Endodermal cell (in vitro differentiated cells): ENCODE measurements at regions not wholly inside any gene's neighbourhood (a gene's known extent, or its start where the extent isn't known, plus 50 kb on each side); places are given as distances from the start of the nearest gene placed in this dataset.

Source experiments
- DNase-seq: peaks from one replicate; pipeline ENCODE4 v3.0.0-alpha.2; 2017
- H3K27ac ChIP-seq: 2 replicates; pipeline ENCODE4 v1.5.1; 2013; ENCODE audit warnings: mild to moderate bottlenecking, low read depth, low read length, moderate library complexity
- H3K27me3 ChIP-seq: 2 replicates; pipeline ENCODE4 v1.6.1; 2013; ENCODE audit warnings: mild to moderate bottlenecking, low read length, moderate library complexity; ENCODE audit not compliant: insufficient read depth, control insufficient read depth, poor library complexity, severe bottlenecking
- H3K36me3 ChIP-seq: 2 replicates; pipeline ENCODE4 v1.7.0; 2013; ENCODE audit warnings: mild to moderate bottlenecking, low read length, moderate library complexity; ENCODE audit not compliant: control insufficient read depth, insufficient read depth
- H3K4me1 ChIP-seq: one replicate; pipeline ENCODE4 v1.7.0; 2013; ENCODE audit warnings: low read length; ENCODE audit not compliant: control insufficient read depth, insufficient read depth
- H3K4me3 ChIP-seq: 2 replicates; pipeline ENCODE4 v1.5.1; 2013; ENCODE audit warnings: mild to moderate bottlenecking, low read length, moderate library complexity
- H3K9ac ChIP-seq: 2 replicates; pipeline ENCODE4 v1.6.1; 2013; ENCODE audit warnings: mild to moderate bottlenecking, low read length, moderate library complexity; ENCODE audit not compliant: poor library complexity, severe bottlenecking; ENCODE audit errors: extremely low read depth
- H3K9me3 ChIP-seq: 2 replicates; pipeline ENCODE4 v1.6.1; 2013; ENCODE audit warnings: mild to moderate bottlenecking, low read length, moderate library complexity; ENCODE audit not compliant: control insufficient read depth
- H3K27ac Mint-ChIP-seq: 2 replicates; pipeline ENCODE4 v1.8.0; 2020; ENCODE audit warnings: mixed read lengths
- H3K27me3 Mint-ChIP-seq: 2 replicates; pipeline ENCODE4 v1.8.0; 2021; ENCODE audit warnings: mild to moderate bottlenecking, mixed read lengths; ENCODE audit not compliant: insufficient read depth
- H3K36me3 Mint-ChIP-seq: 2 replicates; pipeline ENCODE4 v1.8.0; 2020; ENCODE audit warnings: low read depth, mixed read lengths
- H3K4me1 Mint-ChIP-seq: 2 replicates; pipeline ENCODE4 v1.8.0; 2020; ENCODE audit warnings: mixed read lengths
- H3K4me3 Mint-ChIP-seq: 2 replicates; pipeline ENCODE4 v1.8.0; 2020; ENCODE audit warnings: mild to moderate bottlenecking, moderate library complexity, mixed read lengths
- H3K9me3 Mint-ChIP-seq: 2 replicates; pipeline ENCODE4 v1.8.0; 2020; ENCODE audit warnings: mild to moderate bottlenecking, mixed read lengths
- WGBS, 2 experiments: methylation state at CpG; one replicate each; pipeline versions ENCODE4 v1.1.5 to v1.1.7; 2013; ENCODE audit warnings: missing lambda C conversion rate in 2 of 2, mixed read lengths in 1 of 2; ENCODE audit not compliant: insufficient coverage in 1 of 2, insufficient read length in 1 of 2; 5-methylcytosine and 5-hydroxymethylcytosine counted together
- TF ChIP-seq, protein P1 (sequence below): fragments of 200-600 bp; sonication (generic); conservative IDR thresholded peaks from 2 replicates; pipeline ENCODE4 v1.5.0; 2021; ENCODE audit warnings: antibody characterized with exemption, mild to moderate bottlenecking

DNA sequence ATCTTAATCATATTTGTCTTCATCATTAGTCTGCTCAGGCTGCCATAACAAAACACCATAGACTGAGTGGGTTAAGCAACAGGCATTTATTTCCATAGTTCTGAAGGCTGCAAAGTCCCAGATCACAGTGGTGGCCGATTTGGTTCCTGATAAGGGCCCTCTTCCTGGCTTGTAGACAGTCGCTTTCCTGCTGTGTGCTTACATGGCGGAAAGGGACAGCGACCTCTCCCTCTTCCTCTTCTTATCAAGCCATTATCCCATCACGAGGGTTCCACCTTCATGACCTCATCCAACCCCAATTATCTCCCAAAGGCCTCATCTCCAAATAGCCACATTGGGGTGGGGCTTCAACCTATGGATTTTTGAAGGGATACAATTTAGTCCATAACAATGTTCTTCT, 84.0 kb downstream of the LYZL1 start:
- Histone ChIP-seq H3K27ac (no peak overlapping the region), H3K4me1 (no peaks in the 10 kb centered on the region), H3K27me3 (no peaks in the 10 kb centered on the region), H3K4me3 (no peak overlapping the region), H3K9ac (no peak overlapping the region), H3K9me3 (peaks cover 6% of the 10 kb centered on the region), H3K36me3 (no peaks in the 10 kb centered on the region)
- Mint-ChIP-seq H3K27ac (no peak overlapping the region), H3K4me3 (no peak overlapping the region), H3K27me3 (peaks cover 3% of the 10 kb centered on the region), H3K36me3 (no peaks in the 10 kb centered on the region), H3K9me3 (peaks cover 6% of the 10 kb centered on the region), H3K4me1 (no peaks in the 10 kb centered on the region)
- TF ChIP-seq, protein P1, sequence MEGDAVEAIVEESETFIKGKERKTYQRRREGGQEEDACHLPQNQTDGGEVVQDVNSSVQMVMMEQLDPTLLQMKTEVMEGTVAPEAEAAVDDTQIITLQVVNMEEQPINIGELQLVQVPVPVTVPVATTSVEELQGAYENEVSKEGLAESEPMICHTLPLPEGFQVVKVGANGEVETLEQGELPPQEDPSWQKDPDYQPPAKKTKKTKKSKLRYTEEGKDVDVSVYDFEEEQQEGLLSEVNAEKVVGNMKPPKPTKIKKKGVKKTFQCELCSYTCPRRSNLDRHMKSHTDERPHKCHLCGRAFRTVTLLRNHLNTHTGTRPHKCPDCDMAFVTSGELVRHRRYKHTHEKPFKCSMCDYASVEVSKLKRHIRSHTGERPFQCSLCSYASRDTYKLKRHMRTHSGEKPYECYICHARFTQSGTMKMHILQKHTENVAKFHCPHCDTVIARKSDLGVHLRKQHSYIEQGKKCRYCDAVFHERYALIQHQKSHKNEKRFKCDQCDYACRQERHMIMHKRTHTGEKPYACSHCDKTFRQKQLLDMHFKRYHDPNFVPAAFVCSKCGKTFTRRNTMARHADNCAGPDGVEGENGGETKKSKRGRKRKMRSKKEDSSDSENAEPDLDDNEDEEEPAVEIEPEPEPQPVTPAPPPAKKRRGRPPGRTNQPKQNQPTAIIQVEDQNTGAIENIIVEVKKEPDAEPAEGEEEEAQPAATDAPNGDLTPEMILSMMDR, result no peak
- 85 to 94% methylated on average over 3 to 5 of the region's 5 CpGs for WGBS, 2 experiments
- no peak for DNase-seq

DNA sequence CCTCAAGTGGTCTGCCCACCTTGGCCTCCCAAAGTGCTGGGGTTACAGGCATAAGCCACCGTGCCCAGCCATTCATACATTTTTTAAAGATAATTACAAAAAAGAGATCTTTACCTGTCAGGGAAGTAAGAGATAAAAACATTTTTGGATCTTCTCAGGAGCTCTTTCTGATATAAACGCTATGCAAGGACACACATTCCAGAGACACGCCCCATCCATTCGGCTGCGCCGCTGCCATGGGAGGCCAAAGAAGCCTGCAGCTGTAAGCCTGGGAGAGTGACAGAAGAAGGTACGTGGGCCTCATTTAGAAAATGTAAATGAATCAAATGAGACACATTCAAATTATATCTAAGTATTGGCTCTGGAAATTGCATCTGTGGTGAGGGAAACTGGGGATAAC, 85.3 kb downstream of the LYZL1 start:
- H3K4me1 Mint-ChIP-seq, result peaks cover 10% of the 10 kb centered on the region
- TF ChIP-seq, protein P1, result no peak
- H3K27me3 ChIP-seq, result no peaks in the 10 kb centered on the region
- H3K4me3 ChIP-seq, result no peak overlapping the region
- no peaks in the 10 kb centered on the region for H3K36me3 ChIP-seq
- H3K27me3 Mint-ChIP-seq, result peaks cover 3% of the 10 kb centered on the region
- H3K27ac ChIP-seq, result no peak overlapping the region
- whole genome bisulfite sequencing, 2 experiments, result 94 to 97% methylated on average over 5 to 7 of the region's 7 CpGs
- peaks cover 6% of the 10 kb centered on the region for H3K9me3 Mint-ChIP-seq
- H3K27ac Mint-ChIP-seq, result no peak overlapping the region
- H3K36me3 Mint-ChIP-seq, result no peaks in the 10 kb centered on the region
- no peak overlapping the region for H3K4me3 Mint-ChIP-seq
- H3K4me1 ChIP-seq, result no peaks in the 10 kb centered on the region
- H3K9me3 ChIP-seq, result peaks cover 6% of the 10 kb centered on the region
- H3K9ac ChIP-seq, result no peak overlapping the region
- peak; percentile 29 for DNase-seq

DNA sequence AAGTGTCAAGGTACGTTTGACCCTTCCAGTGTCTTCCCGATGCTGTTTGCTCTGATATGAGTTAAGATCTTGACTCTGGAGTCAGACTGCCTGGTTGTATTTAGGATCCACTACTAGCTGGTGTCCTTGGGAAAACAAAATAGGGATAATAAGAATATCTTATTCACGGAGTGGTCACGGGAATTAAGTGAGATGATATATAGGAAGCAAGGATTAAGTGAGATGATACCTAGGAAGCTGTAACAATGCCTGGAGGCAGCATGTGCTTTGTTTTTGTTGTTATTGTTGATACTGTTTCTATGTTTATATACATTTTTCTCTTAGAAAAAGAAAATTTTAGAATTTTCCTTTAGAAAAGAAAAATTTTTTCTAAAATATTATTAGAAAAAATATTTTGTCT, 87.0 kb downstream of the LYZL1 start:
- Histone ChIP-seq H3K4me3 (no peak overlapping the region), H3K9me3 (peaks cover 6% of the 10 kb centered on the region), H3K27me3 (no peaks in the 10 kb centered on the region), H3K36me3 (no peaks in the 10 kb centered on the region), H3K27ac (no peak overlapping the region), H3K4me1 (peaks cover 2% of the 10 kb centered on the region), H3K9ac (no peak overlapping the region)
- Mint-ChIP-seq H3K4me1 (peaks cover 27% of the 10 kb centered on the region), H3K36me3 (no peaks in the 10 kb centered on the region), H3K27ac (no peak overlapping the region), H3K4me3 (no peak overlapping the region), H3K9me3 (peaks cover 6% of the 10 kb centered on the region), H3K27me3 (no peaks in the 10 kb centered on the region)
- TF ChIP-seq, protein P1, result no peak
- no peak for DNase-seq
- WGBS, 2 experiments, result 94 to 98% methylated on average over 4 of the region's 4 CpGs
